DOHH2 (cell line): ENCODE measurements at regions not wholly inside any gene's neighbourhood (a gene's known extent, or its start where the extent isn't known, plus 50 kb on each side); places are given as distances from the start of the nearest gene placed in this dataset.

Experiments used
- CTCF ChIP-seq: fragments of 200-600 bp; sonication (generic); IDR thresholded peaks from one replicate; pipeline ENCODE4 v1.5.1; 2014; ENCODE audit warnings: antibody characterized with exemption, mild to moderate bottlenecking, low read depth, low read length; ENCODE audit not compliant: poor library complexity, severe bottlenecking
- EZH2phosphoT487 ChIP-seq: fragments of 200-600 bp; sonication (generic); IDR thresholded peaks from 2 replicates; pipeline ENCODE4 v1.6.1; 2017; ENCODE audit warnings: borderline replicate concordance, mild to moderate bottlenecking, antibody characterized with exemption, low read length, moderate library complexity, mixed read lengths

GRCh38 chrX:127038065-127038464 is 218.5 kb downstream of the PRR32 start:
- peak; percentile 23 for TF ChIP-seq CTCF
- TF ChIP-seq EZH2phosphoT487: no peak
